ENCODE measurements at regions not wholly inside any gene's neighbourhood (a gene's known extent, or its start where the extent isn't known, plus 50 kb on each side); places are given as distances from the start of the nearest gene placed in this dataset.

GRCh38 chr9:10753474-10753873 is 140.7 kb upstream of the PTPRD start:
- TF ChIP-seq TAF1 (IDR thresholded peaks at IDR 0.05; ENCODE audit: borderline replicate concordance, insufficient read depth, low read length) (no peak), SIN3A (IDR thresholded peaks at IDR 0.05; ENCODE audit: borderline replicate concordance, insufficient read depth, low read length) (no peak), FOXP2 (optimal IDR thresholded peaks at IDR 0.05; ENCODE audit: borderline replicate concordance, extremely low read depth, extremely low read length, insufficient read depth) (no peak), POLR2AphosphoS5 (IDR thresholded peaks at IDR 0.05; ENCODE audit: low read depth, low read length) (no peak), REST (IDR thresholded peaks at IDR 0.05; ENCODE audit: insufficient read depth in 1 of 2, low read depth in 2 of 2, low read length in 2 of 2) (no peak)

GRCh38 chr9:10764481-10764880 is 151.7 kb upstream of the PTPRD start:
- TF ChIP-seq POLR2AphosphoS5 (IDR thresholded peaks at IDR 0.05; ENCODE audit: low read depth, low read length), result no peak
- TF ChIP-seq TAF1 (IDR thresholded peaks at IDR 0.05; ENCODE audit: borderline replicate concordance, insufficient read depth, low read length), result no peak
- no peak for TF ChIP-seq REST (IDR thresholded peaks at IDR 0.05; ENCODE audit: insufficient read depth in 1 of 2, low read depth in 2 of 2, low read length in 2 of 2)
- TF ChIP-seq FOXP2 (optimal IDR thresholded peaks at IDR 0.05; ENCODE audit: borderline replicate concordance, extremely low read depth, extremely low read length, insufficient read depth), result no peak

- TF ChIP-seq TAF1 (IDR thresholded peaks at IDR 0.05; ENCODE audit: borderline replicate concordance, insufficient read depth, low read length), result no peak
- no peak for TF ChIP-seq REST (IDR thresholded peaks at IDR 0.05; ENCODE audit: insufficient read depth in 1 of 2, low read depth in 2 of 2, low read length in 2 of 2)
- no peak for TF ChIP-seq SIN3A (IDR thresholded peaks at IDR 0.05; ENCODE audit: borderline replicate concordance, insufficient read depth, low read length)
- no peak for TF ChIP-seq FOXP2 (optimal IDR thresholded peaks at IDR 0.05; ENCODE audit: borderline replicate concordance, extremely low read depth, extremely low read length, insufficient read depth)
- TF ChIP-seq POLR2AphosphoS5 (IDR thresholded peaks at IDR 0.05; ENCODE audit: low read depth, low read length), result no peak
Observed at GRCh38 chr9:10773136-10773535, 160.3 kb upstream of the PTPRD start.

- TF ChIP-seq FOXP2 (optimal IDR thresholded peaks at IDR 0.05; ENCODE audit: borderline replicate concordance, extremely low read depth, extremely low read length, insufficient read depth), result no peak
- no peak for TF ChIP-seq REST (IDR thresholded peaks at IDR 0.05; ENCODE audit: insufficient read depth in 1 of 2, low read depth in 2 of 2, low read length in 2 of 2)
Observed at GRCh38 chr9:10774051-10774450, 161.2 kb upstream of the PTPRD start.

- no peak for TF ChIP-seq REST (IDR thresholded peaks at IDR 0.05; ENCODE audit: insufficient read depth in 1 of 2, low read depth in 2 of 2, low read length in 2 of 2)
- no peak for TF ChIP-seq FOXP2 (optimal IDR thresholded peaks at IDR 0.05; ENCODE audit: borderline replicate concordance, extremely low read depth, extremely low read length, insufficient read depth)
- TF ChIP-seq TAF1 (IDR thresholded peaks at IDR 0.05; ENCODE audit: borderline replicate concordance, insufficient read depth, low read length), result no peak
- TF ChIP-seq POLR2AphosphoS5 (IDR thresholded peaks at IDR 0.05; ENCODE audit: low read depth, low read length), result no peak
- no peak for TF ChIP-seq SIN3A (IDR thresholded peaks at IDR 0.05; ENCODE audit: borderline replicate concordance, insufficient read depth, low read length)
Observed at GRCh38 chr9:10785255-10785654, 172.5 kb upstream of the PTPRD start.

Measured in PFSK-1 (cell line).